ENCODE measurements at regions not wholly inside any gene's neighbourhood (a gene's known extent, or its start where the extent isn't known, plus 50 kb on each side); places are given as distances from the start of the nearest gene placed in this dataset.
"Not testable (repeated sequence)": the region's sequence is repeated elsewhere in the genome, so short reads cannot be mapped to it uniquely, and the experiment has no call there.

DNA sequence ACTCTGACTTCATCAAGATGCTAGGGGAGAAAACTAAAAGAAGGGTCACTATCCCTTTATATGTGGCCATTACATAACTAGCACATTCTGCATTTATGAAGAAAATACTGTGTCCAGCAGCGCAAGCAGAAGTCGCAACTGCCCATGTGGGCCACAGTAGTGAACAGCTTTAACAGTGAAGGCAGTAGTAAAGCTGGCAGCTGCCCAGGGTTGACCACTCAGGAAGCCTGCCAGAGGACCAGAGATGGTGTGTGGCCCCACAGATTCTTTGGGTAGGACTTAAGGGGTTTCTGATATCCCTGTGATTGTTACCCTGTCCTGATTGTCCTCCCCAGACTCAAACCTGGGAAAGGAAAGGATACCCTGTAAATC is 88.3 kb upstream of the NT5E start:
- Histone ChIP-seq H3K9me3 (ENCODE audit: control insufficient read depth in 2 of 3, insufficient read depth in 1 of 3, low read length in 3 of 3) (no peaks in the 10 kb centered on the region), H3K4me3 (ENCODE audit: low read length in 3 of 3) (no peak overlapping the region), H3K36me3 (ENCODE audit: control insufficient read depth in 2 of 3, insufficient read depth in 3 of 3, low read length in 3 of 3) (no peaks in the 10 kb centered on the region), H3K27me3 (ENCODE audit: control insufficient read depth, insufficient read depth, low read length) (no peaks in the 10 kb centered on the region), H3K9ac (ENCODE audit: low read length in 3 of 3) (no peak overlapping the region), H3K4me1 (ENCODE audit: control insufficient read depth in 2 of 3, insufficient read depth in 2 of 3, low read depth in 1 of 3, low read length in 3 of 3) (no peaks in the 10 kb centered on the region), H3K27ac (ENCODE audit: low read depth in 2 of 2, low read length in 2 of 2) (no peak overlapping the region)
- DNase-seq (no peak), FAIRE-seq (no peak)
- TF ChIP-seq CTCF (IDR thresholded peaks at IDR 0.05; ENCODE audit: borderline replicate concordance, extremely low read depth, insufficient read depth): no peak
- intact Hi-C loops (cut with DNase I): no loop called here

DNA sequence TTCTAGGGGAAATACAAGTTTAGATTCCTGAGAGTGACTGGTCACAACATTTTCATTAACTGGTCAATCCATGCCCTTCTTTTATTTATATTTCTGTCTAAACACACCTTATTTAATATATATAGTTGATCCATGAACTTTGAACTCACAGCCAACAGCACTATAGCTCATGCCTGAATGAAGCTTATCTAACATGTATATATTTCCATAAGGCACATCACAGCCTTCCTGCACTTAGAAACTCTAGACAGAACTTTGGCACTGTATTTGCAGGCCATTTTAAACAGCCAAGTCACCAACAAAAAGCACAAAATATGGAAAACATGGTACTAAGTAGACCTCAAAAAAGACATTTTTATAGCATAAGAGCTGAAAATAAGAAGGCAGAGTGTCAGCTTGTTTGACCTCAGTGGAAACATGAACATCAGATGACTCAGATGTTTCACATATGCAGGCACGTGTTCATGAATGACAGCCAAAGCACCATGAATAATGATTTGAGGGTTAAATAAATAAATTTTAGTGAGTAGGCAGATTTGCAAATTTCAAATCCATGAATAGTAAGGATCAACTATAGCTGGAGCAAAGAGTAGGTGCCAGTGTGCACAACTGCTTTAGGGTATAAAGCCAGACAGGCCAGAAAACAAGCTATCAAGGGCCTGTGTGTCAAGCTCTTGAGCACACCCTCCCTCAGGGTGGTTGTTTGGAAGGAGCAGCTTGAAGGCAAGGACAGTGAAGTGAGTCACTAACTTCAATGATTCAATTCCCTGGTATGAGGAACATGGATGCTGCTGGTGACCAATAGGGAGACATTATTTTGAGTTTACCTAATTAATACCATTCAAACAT is 88.9 kb upstream of the NT5E start:
- Histone ChIP-seq H3K27me3 (ENCODE audit: control insufficient read depth, insufficient read depth, low read length) (no peaks in the 10 kb centered on the region), H3K9ac (ENCODE audit: low read length in 3 of 3) (no peak overlapping the region), H3K36me3 (ENCODE audit: control insufficient read depth in 2 of 3, insufficient read depth in 3 of 3, low read length in 3 of 3) (no peaks in the 10 kb centered on the region), H3K4me1 (ENCODE audit: control insufficient read depth in 2 of 3, insufficient read depth in 2 of 3, low read depth in 1 of 3, low read length in 3 of 3) (no peaks in the 10 kb centered on the region), H3K9me3 (ENCODE audit: control insufficient read depth in 2 of 3, insufficient read depth in 1 of 3, low read length in 3 of 3) (no peaks in the 10 kb centered on the region), H3K27ac (ENCODE audit: low read depth in 2 of 2, low read length in 2 of 2) (no peak overlapping the region), H3K4me3 (ENCODE audit: low read length in 3 of 3) (no peak overlapping the region)
- peak in 1 of 5 donors; percentile 1 for DNase-seq
- no peak for FAIRE-seq
- no peak for TF ChIP-seq CTCF (IDR thresholded peaks at IDR 0.05; ENCODE audit: borderline replicate concordance, extremely low read depth, insufficient read depth)
- intact Hi-C loops (cut with DNase I): no loop called here

GRCh38 chr6:85357651-85358050 is 92.2 kb upstream of the NT5E start:
- H3K4me1 ChIP-seq (ENCODE audit: control insufficient read depth in 2 of 3, insufficient read depth in 2 of 3, low read depth in 1 of 3, low read length in 3 of 3): no peaks in the 10 kb centered on the region
- intact Hi-C loops (cut with DNase I): no loop called here

DNA sequence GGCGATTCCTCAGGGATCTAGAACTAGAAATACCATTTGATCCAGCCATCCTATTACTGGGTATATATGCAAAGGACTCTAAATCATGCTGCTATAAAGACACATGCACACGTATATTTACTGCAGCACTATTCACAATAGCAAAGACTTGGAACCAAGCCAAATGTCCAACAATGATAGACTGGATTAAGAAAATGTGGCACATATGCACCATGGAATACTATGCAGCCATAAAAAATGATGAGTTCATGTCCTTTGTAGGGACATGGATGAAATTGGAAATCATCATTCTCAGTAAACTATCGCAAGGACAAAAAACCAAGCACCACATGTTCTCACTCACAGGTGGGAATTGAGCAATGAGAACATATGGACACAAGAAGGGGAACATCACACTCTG is 93.1 kb upstream of the NT5E start:
- H3K27ac ChIP-seq (ENCODE audit: low read depth in 2 of 2, low read length in 2 of 2); H3K4me3 ChIP-seq (ENCODE audit: low read length in 3 of 3); H3K36me3 ChIP-seq (ENCODE audit: control insufficient read depth in 2 of 3, insufficient read depth in 3 of 3, low read length in 3 of 3); DNase-seq; intact Hi-C loops (cut with DNase I); H3K9me3 ChIP-seq (ENCODE audit: control insufficient read depth in 2 of 3, insufficient read depth in 1 of 3, low read length in 3 of 3); H3K9ac ChIP-seq (ENCODE audit: low read length in 3 of 3); FAIRE-seq; H3K4me1 ChIP-seq (ENCODE audit: control insufficient read depth in 2 of 3, insufficient read depth in 2 of 3, low read depth in 1 of 3, low read length in 3 of 3); H3K27me3 ChIP-seq (ENCODE audit: control insufficient read depth, insufficient read depth, low read length): not testable (repeated sequence)

More at GRCh38 chr6:85357651-85358050, 92.2 kb upstream of the NT5E start:
- no peak for FAIRE-seq
- Histone ChIP-seq H3K27me3 (ENCODE audit: control insufficient read depth, insufficient read depth, low read length) (no peaks in the 10 kb centered on the region), H3K27ac (ENCODE audit: low read depth in 2 of 2, low read length in 2 of 2) (no peak overlapping the region), H3K9me3 (ENCODE audit: control insufficient read depth in 2 of 3, insufficient read depth in 1 of 3, low read length in 3 of 3) (no peaks in the 10 kb centered on the region), H3K9ac (ENCODE audit: low read length in 3 of 3) (no peak overlapping the region), H3K4me3 (ENCODE audit: low read length in 3 of 3) (no peak overlapping the region), H3K36me3 (ENCODE audit: control insufficient read depth in 2 of 3, insufficient read depth in 3 of 3, low read length in 3 of 3) (no peaks in the 10 kb centered on the region)
- DNase-seq: no peak
- TF ChIP-seq CTCF (IDR thresholded peaks at IDR 0.05; ENCODE audit: borderline replicate concordance, extremely low read depth, insufficient read depth): no peak

Measured in kidney (tissue), 13 donors.